ENCODE measurements at regions not wholly inside any gene's neighbourhood (a gene's known extent, or its start where the extent isn't known, plus 50 kb on each side); places are given as distances from the start of the nearest gene placed in this dataset.

DNA sequence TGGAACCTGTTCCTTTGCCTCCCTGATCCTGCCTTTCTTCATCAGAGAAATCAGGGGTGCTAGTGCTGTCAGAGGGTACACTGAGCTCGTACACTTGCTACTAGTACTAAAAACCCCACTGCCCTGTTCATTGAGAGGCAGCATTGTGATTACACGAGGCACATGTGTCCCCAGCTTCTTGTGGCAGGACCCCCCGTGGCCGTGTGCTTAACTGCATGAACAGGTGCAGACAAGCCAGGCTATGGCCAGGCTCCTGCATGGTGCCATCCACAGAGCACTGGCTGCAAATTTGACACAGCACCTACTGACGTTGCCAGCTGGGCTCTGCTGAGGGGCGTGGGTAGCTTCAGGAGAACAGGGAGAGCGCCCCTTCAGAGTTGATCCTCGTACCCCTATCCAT, 248.4 kb downstream of the GLI2 start:
- TF ChIP-seq, protein P1, sequence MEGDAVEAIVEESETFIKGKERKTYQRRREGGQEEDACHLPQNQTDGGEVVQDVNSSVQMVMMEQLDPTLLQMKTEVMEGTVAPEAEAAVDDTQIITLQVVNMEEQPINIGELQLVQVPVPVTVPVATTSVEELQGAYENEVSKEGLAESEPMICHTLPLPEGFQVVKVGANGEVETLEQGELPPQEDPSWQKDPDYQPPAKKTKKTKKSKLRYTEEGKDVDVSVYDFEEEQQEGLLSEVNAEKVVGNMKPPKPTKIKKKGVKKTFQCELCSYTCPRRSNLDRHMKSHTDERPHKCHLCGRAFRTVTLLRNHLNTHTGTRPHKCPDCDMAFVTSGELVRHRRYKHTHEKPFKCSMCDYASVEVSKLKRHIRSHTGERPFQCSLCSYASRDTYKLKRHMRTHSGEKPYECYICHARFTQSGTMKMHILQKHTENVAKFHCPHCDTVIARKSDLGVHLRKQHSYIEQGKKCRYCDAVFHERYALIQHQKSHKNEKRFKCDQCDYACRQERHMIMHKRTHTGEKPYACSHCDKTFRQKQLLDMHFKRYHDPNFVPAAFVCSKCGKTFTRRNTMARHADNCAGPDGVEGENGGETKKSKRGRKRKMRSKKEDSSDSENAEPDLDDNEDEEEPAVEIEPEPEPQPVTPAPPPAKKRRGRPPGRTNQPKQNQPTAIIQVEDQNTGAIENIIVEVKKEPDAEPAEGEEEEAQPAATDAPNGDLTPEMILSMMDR (IDR thresholded peaks at IDR 0.05; ENCODE audit: poor library complexity, severe bottlenecking): no peak
- no peak for TF ChIP-seq EZH2 (IDR thresholded peaks at IDR 0.05; ENCODE audit: borderline replicate concordance, insufficient read depth, low read length, poor library complexity, severe bottlenecking)
- no peak for TF ChIP-seq POLR2AphosphoS5 (IDR thresholded peaks at IDR 0.05)
- no peak for TF ChIP-seq SMC3 (conservative IDR thresholded peaks at IDR 0.05; ENCODE audit: poor library complexity)
- no peak for TF ChIP-seq TAF1 (IDR thresholded peaks at IDR 0.05; ENCODE audit: low read depth)

Measured in neural cell (in vitro differentiated cells).